Fibroblast of lung (primary cell): ENCODE measurements at regions not wholly inside any gene's neighbourhood (a gene's known extent, or its start where the extent isn't known, plus 50 kb on each side); places are given as distances from the start of the nearest gene placed in this dataset.

Source experiments
- EZH2 ChIP-seq: IDR thresholded peaks from 2 replicates; pipeline ENCODE4 v1.5.1; 2012; ENCODE audit warnings: low read length, control low read depth, mild to moderate bottlenecking; ENCODE audit errors: missing control alignments
- TF ChIP-seq, protein P1 (sequence below), 2 donors: IDR thresholded peaks in 1 of 2; conservative IDR thresholded peaks in 1 of 2; 1 replicate in 1 of 2; 2 replicates in 1 of 2; pipeline ENCODE4 v1.5.1; 2011 to 2012; ENCODE audit warnings: low read length in 2 of 2, control low read depth in 1 of 2, inconsistent platforms in 1 of 2, low read depth in 1 of 2, mild to moderate bottlenecking in 1 of 2

DNA sequence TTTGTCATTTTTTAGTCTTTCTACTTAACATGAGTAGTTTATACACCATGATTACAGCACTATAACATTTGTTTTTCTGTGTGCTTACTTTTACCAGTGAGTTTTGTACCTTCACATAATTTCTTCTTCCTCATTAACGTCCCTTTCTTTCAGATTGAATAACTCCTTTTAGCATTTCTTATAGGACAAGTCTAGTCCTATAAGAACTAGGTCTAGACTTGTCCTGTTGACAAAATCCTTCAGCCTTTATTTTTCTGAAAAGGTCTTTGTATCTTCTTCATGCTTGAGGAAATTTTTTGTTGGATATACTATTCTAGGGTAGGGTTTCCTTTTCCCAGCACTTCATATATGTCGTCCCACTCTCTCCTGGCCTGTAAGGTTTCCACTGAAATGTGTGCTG, 253.3 kb upstream of the ARHGAP24 start:
- TF ChIP-seq, protein P1, sequence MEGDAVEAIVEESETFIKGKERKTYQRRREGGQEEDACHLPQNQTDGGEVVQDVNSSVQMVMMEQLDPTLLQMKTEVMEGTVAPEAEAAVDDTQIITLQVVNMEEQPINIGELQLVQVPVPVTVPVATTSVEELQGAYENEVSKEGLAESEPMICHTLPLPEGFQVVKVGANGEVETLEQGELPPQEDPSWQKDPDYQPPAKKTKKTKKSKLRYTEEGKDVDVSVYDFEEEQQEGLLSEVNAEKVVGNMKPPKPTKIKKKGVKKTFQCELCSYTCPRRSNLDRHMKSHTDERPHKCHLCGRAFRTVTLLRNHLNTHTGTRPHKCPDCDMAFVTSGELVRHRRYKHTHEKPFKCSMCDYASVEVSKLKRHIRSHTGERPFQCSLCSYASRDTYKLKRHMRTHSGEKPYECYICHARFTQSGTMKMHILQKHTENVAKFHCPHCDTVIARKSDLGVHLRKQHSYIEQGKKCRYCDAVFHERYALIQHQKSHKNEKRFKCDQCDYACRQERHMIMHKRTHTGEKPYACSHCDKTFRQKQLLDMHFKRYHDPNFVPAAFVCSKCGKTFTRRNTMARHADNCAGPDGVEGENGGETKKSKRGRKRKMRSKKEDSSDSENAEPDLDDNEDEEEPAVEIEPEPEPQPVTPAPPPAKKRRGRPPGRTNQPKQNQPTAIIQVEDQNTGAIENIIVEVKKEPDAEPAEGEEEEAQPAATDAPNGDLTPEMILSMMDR (conservative IDR thresholded peaks at IDR 0.05 in 1 of 2, IDR thresholded peaks at IDR 0.05 in 1 of 2; ENCODE audit: low read depth in 1 of 2, low read length in 2 of 2): no peak
- no peak for TF ChIP-seq EZH2
